Neural crest cell (in vitro differentiated cells): ENCODE measurements at regions not wholly inside any gene's neighbourhood (a gene's known extent, or its start where the extent isn't known, plus 50 kb on each side); places are given as distances from the start of the nearest gene placed in this dataset.

Source experiments
- DNase-seq: peaks from one replicate; pipeline ENCODE4 v3.0.0; 2021; ENCODE audit warnings: low read depth, mixed read lengths, low spot score
- H3K27ac Mint-ChIP-seq: one replicate; pipeline ENCODE4 v1.8.0; 2021; ENCODE audit warnings: mild to moderate bottlenecking, mixed read lengths; ENCODE audit not compliant: unreplicated experiment
- H3K27me3 Mint-ChIP-seq: 2 replicates; pipeline ENCODE4 v1.8.0; 2021; ENCODE audit warnings: low read depth, mild to moderate bottlenecking, mixed read lengths
- H3K36me3 Mint-ChIP-seq: 2 replicates; pipeline ENCODE4 v1.8.0; 2021; ENCODE audit warnings: low read depth, mild to moderate bottlenecking, mixed read lengths
- H3K4me1 Mint-ChIP-seq: 2 replicates; pipeline ENCODE4 v1.8.0; 2021; ENCODE audit warnings: mixed read lengths
- H3K4me3 Mint-ChIP-seq: one replicate; pipeline ENCODE4 v1.8.0; 2021; ENCODE audit warnings: mild to moderate bottlenecking, mixed read lengths
- H3K9me3 Mint-ChIP-seq: 2 replicates; pipeline ENCODE4 v1.8.0; 2021; ENCODE audit warnings: mixed read lengths
- CTCF ChIP-seq: fragments of 200-600 bp; sonication (generic); conservative IDR thresholded peaks from 2 replicates; pipeline ENCODE4 v1.5.0; 2021; ENCODE audit warnings: antibody characterized with exemption, mild to moderate bottlenecking

GRCh38 chr9:87109851-87110250 is 162.5 kb upstream of the GAS1 start:
- H3K4me3 Mint-ChIP-seq = no peak overlapping the region
- H3K9me3 Mint-ChIP-seq = no peaks in the 10 kb centered on the region
- H3K36me3 Mint-ChIP-seq = no peaks in the 10 kb centered on the region
- no peak overlapping the region for H3K27ac Mint-ChIP-seq
- no peak for TF ChIP-seq CTCF
- no peak for DNase-seq
- H3K4me1 Mint-ChIP-seq = peaks cover 14% of the 10 kb centered on the region
- H3K27me3 Mint-ChIP-seq = no peaks in the 10 kb centered on the region

GRCh38 chr9:87111010-87111409 is 163.7 kb upstream of the GAS1 start:
- Mint-ChIP-seq H3K36me3 (no peaks in the 10 kb centered on the region), H3K9me3 (no peaks in the 10 kb centered on the region), H3K4me3 (no peak overlapping the region), H3K4me1 (peaks cover 11% of the 10 kb centered on the region), H3K27me3 (no peaks in the 10 kb centered on the region), H3K27ac (no peak overlapping the region)
- no peak for DNase-seq
- TF ChIP-seq CTCF = no peak

DNA sequence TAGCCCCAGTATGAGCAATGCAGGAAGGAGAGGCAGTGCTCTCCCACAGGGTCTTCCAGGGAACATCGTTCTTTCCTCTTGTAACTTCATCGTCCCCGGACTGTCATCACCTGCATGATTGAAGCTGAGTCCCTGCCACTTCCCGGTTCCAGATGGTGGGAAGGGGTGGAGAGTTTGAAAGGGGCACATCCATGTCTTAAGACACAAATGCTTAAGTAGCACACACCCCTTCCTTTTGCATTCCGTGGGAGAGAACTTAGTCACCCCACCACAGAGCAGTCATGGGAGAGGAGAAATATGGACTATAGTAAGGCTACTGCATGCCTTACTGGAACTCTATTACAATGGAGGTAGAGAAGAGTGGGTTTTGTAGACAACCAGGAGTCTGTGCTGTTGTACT is 165.3 kb upstream of the GAS1 start:
- no peak overlapping the region for H3K27ac Mint-ChIP-seq
- no peaks in the 10 kb centered on the region for H3K27me3 Mint-ChIP-seq
- no peak for DNase-seq
- H3K36me3 Mint-ChIP-seq = no peaks in the 10 kb centered on the region
- H3K4me3 Mint-ChIP-seq = no peak overlapping the region
- H3K4me1 Mint-ChIP-seq = peaks cover 8% of the 10 kb centered on the region
- H3K9me3 Mint-ChIP-seq = no peaks in the 10 kb centered on the region
- no peak for TF ChIP-seq CTCF

DNA sequence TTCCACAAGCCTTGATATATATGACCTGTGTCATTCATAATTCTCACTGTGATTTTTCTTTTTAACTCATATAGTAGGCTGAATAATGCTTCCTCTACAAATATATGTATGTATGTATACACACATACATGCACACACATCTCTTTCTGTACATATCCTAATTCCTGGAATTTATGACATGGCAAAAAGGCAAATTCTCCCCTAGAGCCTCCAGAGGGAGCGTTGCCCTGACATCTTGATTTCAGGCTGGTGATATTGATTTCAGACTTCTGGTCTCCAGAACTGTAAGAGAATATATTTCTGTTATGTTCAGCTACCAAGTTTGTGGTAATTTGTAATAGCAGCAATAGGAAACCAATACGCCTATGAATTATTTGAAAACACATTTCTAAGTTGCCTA is 166.6 kb upstream of the GAS1 start:
- H3K27ac Mint-ChIP-seq = no peak overlapping the region
- DNase-seq = no peak
- H3K9me3 Mint-ChIP-seq = no peaks in the 10 kb centered on the region
- H3K4me1 Mint-ChIP-seq = peaks cover 8% of the 10 kb centered on the region
- no peak overlapping the region for H3K4me3 Mint-ChIP-seq
- H3K36me3 Mint-ChIP-seq = no peaks in the 10 kb centered on the region
- H3K27me3 Mint-ChIP-seq = no peaks in the 10 kb centered on the region
- no peak for TF ChIP-seq CTCF

- Mint-ChIP-seq H3K27me3 (no peaks in the 10 kb centered on the region), H3K4me1 (no peaks in the 10 kb centered on the region), H3K36me3 (no peaks in the 10 kb centered on the region), H3K27ac (no peak overlapping the region), H3K9me3 (no peaks in the 10 kb centered on the region), H3K4me3 (no peak overlapping the region)
- no peak for DNase-seq
- no peak for TF ChIP-seq CTCF
These were observed 168.5 kb upstream of the GAS1 start for GRCh38 chr9:87115785-87116184.

DNA sequence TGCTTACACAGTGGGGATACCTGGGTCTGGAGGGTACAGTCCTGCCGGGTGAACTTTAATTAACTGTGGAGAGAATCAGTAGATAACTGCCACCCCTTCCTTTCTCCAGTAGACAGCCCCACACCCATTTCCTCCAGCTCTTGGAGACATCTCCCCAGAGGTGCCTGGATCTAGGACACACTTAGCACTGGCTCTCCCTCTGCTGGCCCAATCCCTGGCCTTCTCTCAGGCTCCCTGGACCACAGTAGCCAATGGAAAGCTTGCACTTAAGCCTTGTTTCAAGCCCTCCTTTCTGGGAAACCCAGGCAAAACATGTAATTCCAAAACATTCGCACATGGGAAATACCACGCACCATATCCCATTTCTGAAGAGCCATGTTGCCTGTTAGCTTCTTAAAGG is 169.2 kb upstream of the GAS1 start:
- Mint-ChIP-seq H3K4me3 (no peak overlapping the region), H3K9me3 (no peaks in the 10 kb centered on the region), H3K27me3 (no peaks in the 10 kb centered on the region), H3K4me1 (no peaks in the 10 kb centered on the region), H3K27ac (no peak overlapping the region), H3K36me3 (no peaks in the 10 kb centered on the region)
- TF ChIP-seq CTCF = no peak
- no peak for DNase-seq
